Astrocyte of the cerebellum (primary cell): ENCODE measurements at regions not wholly inside any gene's neighbourhood (a gene's known extent, or its start where the extent isn't known, plus 50 kb on each side); places are given as distances from the start of the nearest gene placed in this dataset.

ENCODE experiments used
- DNase-seq: peaks from one replicate; pipeline ENCODE4 v3.0.0-alpha.2; 2011; ENCODE audit warnings: low read depth
- H3K4me3 ChIP-seq: 2 replicates; pipeline ENCODE4 v1.5.1; 2011; ENCODE audit warnings: mild to moderate bottlenecking, low read depth, low read length, moderate library complexity
- in situ Hi-C: cut with HindIII; loops from 2 replicates; pipeline ENCODE4 v1.10.0; 2017; ENCODE audit warnings: low sequenced_read_pairs
- TF ChIP-seq, protein P1 (sequence below): IDR thresholded peaks from 2 replicates; pipeline ENCODE4 v1.5.1; 2012; ENCODE audit warnings: low read length, low read depth, moderate library complexity, mild to moderate bottlenecking; ENCODE audit errors: missing control alignments

DNA sequence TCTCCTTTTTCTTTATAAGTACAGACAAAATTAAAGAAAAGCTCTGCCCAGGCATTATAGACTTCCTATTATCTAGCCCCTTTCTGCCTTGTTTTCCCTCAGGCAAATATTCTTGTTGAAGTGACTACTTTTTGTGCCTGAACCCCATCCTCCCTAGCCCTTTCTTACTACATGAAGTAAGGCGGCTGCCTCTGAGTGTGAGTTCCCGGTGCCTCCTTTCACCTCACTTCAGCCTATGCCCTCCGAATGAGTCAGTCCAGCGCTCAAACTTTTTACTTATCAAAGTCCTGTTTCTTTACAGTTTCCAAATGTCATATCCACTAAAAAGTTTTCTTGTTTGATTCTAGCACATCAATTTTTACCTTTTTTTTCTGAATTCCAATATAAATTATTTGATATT is 778.3 kb upstream of the NRXN1 start:
- in situ Hi-C loops, result no loop called here
- TF ChIP-seq, protein P1, sequence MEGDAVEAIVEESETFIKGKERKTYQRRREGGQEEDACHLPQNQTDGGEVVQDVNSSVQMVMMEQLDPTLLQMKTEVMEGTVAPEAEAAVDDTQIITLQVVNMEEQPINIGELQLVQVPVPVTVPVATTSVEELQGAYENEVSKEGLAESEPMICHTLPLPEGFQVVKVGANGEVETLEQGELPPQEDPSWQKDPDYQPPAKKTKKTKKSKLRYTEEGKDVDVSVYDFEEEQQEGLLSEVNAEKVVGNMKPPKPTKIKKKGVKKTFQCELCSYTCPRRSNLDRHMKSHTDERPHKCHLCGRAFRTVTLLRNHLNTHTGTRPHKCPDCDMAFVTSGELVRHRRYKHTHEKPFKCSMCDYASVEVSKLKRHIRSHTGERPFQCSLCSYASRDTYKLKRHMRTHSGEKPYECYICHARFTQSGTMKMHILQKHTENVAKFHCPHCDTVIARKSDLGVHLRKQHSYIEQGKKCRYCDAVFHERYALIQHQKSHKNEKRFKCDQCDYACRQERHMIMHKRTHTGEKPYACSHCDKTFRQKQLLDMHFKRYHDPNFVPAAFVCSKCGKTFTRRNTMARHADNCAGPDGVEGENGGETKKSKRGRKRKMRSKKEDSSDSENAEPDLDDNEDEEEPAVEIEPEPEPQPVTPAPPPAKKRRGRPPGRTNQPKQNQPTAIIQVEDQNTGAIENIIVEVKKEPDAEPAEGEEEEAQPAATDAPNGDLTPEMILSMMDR, result no peak
- no peak for DNase-seq
- H3K4me3 ChIP-seq, result no peak overlapping the region

DNA sequence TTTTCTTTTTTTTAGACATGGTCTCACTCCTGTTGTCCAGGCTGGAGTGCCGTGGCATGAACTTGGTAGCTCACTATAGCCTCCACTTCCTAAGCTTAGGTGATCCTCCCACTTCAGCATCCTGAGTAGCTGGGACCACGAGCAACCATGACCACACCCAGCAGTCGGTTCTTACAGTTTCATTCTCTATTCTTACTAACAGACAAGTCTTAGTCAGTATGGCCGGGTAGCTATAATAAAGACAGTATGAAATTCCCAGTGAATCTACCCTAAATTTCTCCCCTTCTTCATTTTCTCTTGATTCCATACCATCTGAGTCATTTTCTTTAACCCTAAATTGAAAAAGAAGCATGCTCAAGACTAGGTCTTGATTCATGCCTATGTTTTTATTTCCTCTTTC is 775.3 kb upstream of the NRXN1 start:
- no peak overlapping the region for H3K4me3 ChIP-seq
- in situ Hi-C loops, result no loop called here
- TF ChIP-seq, protein P1, result no peak
- no peak for DNase-seq

DNA sequence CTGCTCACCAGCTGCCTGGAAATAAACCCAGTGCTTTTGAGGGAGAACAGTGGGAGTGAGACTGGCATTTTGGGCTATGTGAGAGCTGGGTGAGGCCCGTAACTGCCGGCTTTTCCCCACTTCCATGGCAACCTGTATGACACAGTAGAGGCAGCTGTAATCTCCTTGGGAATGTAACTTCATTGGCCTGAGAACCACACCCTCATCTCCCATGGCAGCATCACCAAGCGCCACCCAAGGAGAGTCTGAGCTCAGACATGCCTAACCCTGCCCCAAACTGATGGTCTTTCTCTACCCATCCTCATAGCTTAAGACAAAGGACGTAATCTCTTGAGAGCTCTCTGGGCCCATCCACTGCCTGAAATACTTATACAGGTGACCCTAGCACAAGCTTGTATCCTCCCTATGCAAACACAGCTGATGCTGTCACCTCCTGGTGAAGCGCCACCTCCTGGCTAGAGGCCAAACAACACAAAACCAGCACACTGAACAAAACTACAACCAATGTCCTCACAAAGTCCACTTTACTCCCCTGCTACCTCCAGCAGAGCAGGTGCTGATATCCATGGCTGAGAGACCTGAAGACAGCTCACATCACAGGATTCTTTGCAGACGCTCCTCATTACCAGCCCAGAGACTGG is 763.4 kb upstream of the NRXN1 start:
- TF ChIP-seq, protein P1, result no peak
- H3K4me3 ChIP-seq, result no peak overlapping the region
- in situ Hi-C loops, result no loop called here

DNA sequence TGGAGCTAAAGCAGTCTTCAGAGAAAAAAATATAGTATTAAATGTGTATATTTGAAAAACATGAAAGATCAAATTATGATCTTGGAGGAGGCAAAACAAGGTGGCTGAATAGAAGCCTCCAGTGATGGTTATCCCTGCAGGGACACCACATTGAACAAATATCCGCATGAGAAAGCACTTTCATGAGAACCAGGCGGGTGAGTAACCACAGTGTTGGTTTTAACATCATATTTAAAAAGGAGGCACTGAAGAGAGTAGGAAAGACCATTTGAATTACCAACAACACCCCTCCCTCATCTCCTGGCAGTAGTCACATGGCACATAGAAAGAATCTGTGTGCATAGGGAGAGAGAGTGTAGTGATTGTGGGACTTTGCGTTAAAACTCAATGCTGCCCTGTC is 759.6 kb upstream of the NRXN1 start:
- no peak for DNase-seq
- no peak overlapping the region for H3K4me3 ChIP-seq
- in situ Hi-C loops, result no loop called here
- TF ChIP-seq, protein P1, result no peak

More for the DNA sequence above, 763.4 kb upstream of the NRXN1 start:
- DNase-seq, result no peak

DNA sequence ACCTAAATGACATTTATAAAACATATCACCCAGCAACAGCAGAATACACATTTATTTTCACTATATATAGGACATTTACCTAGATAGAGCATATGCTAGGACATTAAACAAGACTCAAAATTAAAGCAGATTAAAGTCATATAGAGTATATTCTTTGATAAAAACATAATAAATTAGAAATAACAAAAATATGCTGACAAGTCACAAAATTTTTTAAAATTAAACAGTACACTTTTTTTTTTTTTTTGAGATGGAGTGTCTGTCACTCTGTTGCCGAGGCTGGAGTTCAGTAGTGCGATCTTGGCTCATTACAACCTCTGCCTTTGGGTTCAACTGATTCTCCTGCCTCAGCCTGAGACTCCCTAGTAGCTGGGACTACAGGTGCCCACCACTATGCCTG is 758.9 kb upstream of the NRXN1 start:
- TF ChIP-seq, protein P1, result no peak
- in situ Hi-C loops, result no loop called here
- no peak for DNase-seq
- no peak overlapping the region for H3K4me3 ChIP-seq

DNA sequence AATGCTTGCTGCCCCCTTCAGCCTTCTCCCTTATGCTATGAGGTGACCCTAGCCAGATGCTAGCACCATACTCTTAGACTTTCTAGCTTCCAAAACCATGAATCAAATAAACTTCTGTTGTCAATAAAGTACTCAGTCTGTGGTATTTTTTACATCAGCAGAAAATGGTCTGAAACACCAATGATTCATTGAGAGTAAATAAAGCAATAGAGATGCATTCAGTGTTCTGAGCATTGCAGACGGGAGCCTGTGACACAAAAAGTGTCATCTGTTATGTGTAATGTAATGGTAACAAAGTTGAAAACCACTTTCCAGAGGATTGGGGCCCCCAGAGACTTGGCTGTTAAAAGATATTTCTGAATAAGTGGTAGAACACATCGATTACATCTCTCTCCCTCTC is 758.0 kb upstream of the NRXN1 start:
- in situ Hi-C loops, result no loop called here
- no peak for DNase-seq
- H3K4me3 ChIP-seq, result no peak overlapping the region
- TF ChIP-seq, protein P1, result no peak
